ENCODE measurements at regions not wholly inside any gene's neighbourhood (a gene's known extent, or its start where the extent isn't known, plus 50 kb on each side); places are given as distances from the start of the nearest gene placed in this dataset.
"Not testable (repeated sequence)": the region's sequence is repeated elsewhere in the genome, so short reads cannot be mapped to it uniquely, and the experiment has no call there.

DNA sequence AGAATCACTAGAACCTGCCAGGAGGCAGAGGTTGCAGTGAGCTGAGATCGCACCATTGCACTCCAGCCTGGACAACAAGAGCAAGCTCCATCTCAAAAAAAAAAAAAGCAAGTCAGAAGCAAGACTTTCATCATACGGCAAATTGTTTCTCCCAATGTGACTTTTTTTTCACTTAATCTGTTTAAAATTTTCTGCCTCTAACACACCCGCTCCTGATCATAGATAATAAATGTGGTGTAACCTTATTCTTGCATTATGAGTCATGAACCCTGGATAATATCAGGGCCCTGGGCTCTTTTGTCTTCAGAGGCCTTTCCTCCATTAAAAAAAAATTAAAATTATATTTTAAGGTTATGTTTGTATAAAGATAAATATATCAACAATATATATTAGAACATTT is 111.4 kb upstream of the JCAD start:
- no peak for DNase-seq (ENCODE audit: low spot score)

DNA sequence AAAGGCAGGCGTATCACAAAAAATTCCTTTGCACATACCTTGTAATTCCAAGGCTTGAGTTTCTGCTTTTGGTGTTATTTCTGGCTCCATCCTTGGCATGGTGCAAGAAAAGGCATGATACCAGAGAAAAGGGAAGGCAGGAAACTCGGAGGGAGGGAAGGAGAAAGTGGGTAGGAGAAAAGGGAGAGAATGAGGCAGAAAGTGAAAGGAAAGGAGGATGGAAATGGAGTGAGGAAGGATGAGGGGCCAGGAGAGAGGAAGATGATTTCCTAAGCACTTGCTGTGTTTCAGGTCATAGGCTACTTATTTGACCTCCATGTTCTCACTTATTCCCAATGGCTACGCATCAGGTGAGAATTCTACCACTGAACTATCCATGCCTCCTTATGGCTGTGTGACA is 110.8 kb upstream of the JCAD start:
- DNase-seq (ENCODE audit: low spot score), result no peak

DNA sequence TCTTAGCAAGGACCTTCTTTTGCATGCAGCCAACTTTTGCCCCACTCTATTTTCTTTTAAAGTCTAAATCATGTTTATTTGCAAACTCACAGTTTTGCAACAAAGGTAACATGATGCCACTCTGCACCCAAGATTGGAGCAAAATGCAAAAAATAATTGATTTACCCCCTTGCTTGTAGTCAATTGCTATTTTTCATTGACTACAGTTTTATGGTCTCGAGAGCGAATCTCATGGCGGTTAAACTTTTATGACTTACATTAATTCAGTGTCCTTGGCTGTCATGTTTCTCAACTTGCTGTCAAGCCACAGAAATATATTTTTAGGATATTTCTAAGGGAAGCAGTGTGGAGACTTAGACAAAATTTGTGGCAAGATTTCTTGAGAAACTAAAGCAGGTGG is 110.0 kb upstream of the JCAD start:
- DNase-seq (ENCODE audit: low spot score), result no peak

DNA sequence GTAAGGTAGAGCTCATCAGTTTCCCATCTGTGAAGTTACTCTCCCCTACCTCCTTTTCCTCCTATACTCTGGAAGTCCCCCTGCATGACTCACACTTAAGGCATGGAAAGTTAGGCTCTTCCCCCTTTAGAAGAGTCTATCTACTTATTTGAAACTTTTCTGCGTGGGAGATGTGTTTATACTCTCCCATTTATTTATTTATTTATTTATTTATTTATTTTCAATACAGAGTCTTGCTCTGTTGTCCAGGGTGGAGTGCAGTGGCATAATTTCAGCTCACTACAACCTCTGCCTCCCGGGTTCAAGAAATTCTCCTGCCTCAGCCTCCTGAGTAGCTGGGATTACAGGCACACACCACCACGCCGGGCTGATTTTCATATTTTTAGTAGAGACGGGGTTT is 107.5 kb upstream of the JCAD start:
- DNase-seq (ENCODE audit: low spot score), result no peak

DNA sequence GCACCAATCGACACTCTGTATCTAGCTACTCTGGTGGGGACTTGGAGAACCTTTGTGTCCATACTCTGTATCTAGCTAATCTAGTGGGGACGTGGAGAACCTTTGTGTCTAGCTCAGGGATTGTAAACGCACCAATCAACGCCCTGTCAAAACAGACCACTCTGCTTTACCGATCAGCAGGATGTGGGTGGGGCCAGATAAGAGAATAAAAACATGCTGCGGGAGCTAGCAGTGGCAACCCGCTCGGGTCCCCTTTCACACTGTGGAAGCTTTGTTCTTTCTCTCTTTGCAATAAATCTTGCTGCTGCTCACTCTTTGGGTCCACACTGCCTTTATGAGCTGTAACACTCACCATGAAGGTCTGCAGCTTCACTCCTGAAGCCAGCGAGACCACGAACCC is 104.0 kb upstream of the JCAD start:
- DNase-seq (ENCODE audit: low spot score), result not testable (repeated sequence)

DNA sequence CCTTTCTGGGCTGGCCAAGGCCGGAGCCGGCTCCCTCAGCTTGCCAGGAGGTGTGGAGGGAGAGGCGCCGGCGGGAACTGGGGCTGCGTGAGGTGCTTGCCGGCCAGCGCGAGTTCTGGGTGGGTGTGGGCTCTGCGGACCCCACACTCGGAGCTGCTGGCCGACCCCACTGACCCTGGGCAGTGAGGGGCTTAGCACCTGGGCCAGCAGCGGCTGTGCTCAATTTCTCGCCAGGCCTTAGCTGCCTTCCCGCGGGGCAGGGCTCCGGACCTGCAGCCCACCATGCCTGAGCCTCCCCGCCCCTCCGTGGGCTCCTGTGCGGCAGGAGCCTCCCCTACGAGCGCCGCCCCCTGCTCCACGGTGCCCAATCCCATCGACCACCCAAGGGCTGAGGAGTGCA is 103.4 kb upstream of the JCAD start:
- not testable (repeated sequence) for DNase-seq (ENCODE audit: low spot score)

DNA sequence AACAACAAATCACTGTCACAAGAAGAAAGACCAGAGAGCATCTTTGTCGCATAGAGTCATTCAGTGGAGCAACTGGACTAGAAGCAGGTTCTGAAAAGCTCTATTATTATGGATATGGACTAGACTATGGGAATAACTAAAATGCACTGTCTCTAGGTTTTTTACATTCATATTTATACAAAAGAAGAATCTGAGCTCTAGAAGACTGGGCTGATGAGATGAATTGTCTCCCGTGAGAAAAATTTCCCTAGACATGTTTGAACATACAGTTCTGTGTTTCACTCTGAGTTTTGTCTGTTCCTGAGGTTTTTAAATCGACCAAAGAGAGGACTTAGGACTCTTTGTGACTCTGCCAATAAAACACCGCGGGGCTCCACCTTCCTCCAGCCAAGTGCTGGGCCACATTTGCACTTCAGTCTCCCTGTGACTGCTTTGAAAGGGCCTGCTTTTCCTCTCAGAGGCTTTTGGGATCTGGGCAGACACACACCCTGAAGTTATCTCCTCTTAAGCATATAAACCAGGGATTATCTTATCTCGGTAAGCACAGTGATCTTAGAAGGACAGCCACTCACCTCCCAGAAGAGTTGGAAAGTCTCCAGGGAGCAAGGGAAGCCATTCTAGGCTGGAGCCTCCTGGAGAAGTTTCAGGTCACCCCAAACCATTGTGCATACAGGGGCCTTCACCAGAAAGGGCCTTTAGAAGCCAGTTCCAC is 101.0 kb upstream of the JCAD start:
- DNase-seq (ENCODE audit: low spot score), result peak; percentile 40

DNA sequence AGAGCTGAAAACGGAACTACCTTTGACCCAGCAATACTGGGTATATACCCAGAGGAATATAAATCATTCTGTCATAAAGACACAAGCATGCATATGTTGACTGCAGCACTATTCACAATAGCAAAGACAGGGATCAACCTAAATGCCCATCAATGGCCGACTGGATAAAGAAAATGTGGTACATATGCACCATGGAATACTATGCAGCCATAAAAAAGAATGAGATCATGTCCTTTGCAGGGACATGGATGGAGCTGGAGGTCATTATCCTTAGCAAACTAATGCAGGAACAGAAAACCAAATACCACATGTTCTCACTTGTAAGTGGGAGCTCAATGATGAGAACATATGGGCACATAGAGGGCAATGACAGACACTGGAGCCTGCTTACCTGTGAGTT is 100.2 kb upstream of the JCAD start:
- DNase-seq (ENCODE audit: low spot score), result not testable (repeated sequence)

DNA sequence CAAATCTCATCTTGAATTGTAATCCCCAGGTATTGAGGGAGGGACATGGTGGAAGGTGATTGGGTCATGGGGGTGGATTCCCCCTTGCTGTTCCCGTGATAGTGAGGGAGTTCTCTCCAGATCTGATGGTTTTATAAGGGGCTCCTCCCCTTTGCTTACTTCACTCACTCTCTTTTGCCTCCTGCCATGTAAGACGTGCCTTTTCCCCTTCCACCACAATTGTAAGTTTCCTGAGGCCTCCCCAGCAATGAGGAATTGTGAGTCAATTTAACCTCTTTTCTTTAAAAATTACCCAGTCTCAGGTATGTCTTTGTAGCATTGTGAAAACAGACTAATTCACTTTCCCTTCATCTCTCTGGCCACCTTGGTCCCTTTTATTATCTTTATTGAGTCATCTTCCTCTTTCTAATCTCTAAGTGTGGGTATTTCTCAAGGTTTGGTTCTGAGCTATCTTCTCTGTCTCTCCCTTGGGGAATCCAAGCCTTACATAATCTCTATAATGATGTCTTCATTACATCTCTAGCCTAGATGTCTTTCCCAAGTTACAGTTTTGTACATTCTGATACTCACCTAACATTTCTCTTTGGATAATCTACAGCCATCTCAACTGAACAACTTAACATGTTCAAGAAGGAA is 99.1 kb upstream of the JCAD start:
- DNase-seq (ENCODE audit: low spot score), result no peak

DNA sequence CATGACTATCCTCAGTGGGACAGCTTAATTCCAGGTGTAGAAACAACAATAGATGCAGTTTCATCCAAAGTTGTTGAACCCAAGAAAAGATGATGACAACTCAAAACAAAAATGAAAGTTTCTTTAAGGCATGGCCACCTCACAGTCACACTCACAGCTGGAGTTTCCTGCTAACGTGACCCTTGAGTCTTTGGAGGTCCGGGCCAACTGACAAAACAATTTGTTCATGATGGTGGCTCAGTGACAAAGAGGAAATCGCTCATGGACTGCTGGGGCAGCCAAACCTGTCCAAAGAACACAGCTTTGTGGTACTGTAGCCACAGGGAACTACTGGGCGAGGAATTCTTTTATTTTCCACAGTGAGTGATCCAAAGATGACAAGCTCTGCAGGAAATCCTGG is 96.0 kb upstream of the JCAD start:
- DNase-seq (ENCODE audit: low spot score), result no peak

DNA sequence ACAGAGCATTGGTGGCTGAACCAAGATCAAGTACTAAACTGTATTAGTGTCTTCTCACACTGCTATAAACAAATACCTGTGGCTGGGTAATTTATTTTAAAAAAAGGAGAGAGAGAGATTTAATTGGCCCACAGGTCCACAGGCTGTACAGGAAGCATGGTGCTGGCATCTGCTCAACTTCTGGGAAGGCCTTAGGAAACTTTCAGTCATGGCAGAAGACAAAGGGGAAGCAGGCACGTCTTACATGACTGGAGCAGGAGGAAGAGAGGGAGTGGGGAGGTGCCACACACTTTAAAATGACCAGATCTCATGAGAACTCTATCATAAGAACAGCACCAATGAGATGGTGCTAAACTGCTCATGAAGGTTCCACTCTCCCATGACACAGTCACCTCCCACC is 95.2 kb upstream of the JCAD start:
- no peak for DNase-seq (ENCODE audit: low spot score)

DNA sequence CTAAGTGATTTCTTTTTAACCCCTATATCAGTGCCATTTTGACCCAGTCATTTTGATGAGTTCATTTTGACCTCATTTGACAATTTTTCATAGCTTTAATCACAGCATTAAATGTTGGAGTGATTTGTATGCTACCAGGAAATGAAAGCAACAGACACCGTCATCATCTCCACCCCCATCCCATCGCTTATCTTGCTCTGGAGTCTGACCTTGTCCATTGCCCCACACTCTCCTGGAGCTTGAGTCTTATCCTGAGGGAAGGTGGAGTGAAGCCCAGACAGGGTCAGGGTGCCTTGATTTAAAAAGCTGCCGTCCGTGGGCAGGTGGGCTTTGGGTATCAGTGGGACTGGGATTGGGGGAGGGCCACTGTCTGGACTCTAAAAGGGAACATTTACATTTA is 94.7 kb upstream of the JCAD start:
- no peak for DNase-seq (ENCODE audit: low spot score)

DNA sequence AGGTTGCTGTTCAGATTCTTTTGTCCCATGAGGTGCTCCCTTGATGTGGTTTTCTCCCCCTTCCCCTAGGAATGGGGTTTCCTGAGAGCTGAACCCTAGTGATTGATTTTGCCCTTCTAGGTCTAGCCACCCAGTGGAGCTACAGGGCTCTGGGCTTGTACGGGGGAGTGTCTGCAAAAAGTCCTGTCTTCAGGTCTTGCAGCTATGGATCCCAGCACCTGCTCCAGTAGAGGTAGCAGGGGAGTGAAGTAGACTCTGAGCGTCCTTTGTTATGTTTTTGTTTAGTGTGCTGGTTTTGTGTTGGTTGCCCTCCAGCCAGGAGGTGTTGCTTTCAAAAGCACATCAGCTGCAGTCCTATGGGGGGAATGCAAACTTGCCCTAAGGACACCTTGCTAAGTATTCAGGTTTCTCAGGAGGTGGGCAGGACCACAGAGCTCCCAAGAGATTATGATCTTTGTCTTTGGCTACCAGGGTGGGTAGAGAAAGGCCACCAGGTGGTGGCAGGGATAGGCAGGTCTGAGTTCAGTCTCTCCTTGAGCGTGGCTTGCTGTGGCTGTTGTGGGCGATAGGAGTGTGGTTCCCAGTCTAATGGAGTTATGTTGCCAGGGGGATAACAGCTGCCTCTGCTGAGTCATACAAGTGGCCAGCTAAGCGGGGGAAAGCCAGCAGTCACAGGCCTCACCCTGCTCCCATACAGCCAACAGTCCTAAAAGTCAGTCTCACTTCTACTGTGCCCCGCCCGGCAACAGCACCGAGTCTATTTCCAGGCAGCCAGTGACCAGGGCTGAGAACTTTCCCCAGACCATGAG is 92.4 kb upstream of the JCAD start:
- DNase-seq (ENCODE audit: low spot score), result peak; percentile 47

DNA sequence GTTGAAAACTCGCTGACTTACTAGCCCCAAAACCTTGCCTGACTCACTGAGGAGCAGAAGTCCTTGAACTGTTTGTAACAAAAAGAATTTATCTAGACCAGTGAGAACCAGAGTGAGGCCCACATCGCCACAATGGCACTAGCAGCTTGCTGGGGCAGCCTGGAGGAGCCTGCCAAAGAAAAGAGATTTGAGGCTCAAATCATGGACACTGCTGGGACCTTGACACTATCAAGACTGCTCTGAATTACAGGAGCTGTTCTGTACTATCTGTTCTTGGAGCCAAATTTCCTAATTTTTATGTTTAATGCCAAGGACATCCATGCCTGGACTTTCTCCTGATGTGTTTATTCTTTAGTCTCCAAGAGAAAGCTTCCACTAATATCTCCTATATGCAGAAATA is 82.0 kb upstream of the JCAD start:
- DNase-seq (ENCODE audit: low spot score), result no peak

DNA sequence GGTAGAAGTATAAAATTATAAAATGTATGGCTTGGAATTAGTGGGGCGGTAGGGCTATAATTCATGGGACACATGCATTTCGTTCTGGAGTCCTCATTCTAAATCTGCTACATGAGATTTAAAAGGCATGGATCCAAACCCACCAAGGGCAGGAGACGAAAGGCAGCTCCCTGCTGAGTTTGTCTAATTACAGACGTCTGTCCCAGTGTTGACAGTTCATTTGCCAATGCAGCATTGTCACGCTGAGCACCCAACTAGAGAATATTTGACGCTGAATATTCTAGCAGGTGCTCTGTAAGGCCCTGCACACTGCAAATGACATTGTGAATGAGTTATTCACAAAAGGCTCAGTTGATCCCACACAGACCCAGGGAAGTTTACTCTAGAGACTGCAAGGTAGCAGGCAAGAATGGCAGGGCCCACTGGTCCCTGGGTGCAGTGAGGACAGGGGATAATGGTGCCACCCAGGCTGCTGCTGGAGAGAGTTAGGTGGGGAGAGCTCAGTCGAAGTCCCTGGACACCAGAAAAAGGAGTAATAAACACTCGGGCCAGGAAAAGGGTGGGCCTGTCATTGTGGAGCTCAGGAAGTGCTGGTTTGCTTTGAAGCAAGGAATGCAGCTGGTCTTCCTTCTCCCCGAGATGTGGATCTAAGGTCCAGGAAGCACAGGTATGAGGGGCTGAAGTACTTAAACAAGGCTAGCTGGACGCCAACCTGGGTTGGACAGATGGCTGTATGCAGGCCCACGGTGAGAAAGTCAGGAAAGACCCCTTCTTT is 75.0 kb upstream of the JCAD start:
- DNase-seq (ENCODE audit: low spot score), result no peak

DNA sequence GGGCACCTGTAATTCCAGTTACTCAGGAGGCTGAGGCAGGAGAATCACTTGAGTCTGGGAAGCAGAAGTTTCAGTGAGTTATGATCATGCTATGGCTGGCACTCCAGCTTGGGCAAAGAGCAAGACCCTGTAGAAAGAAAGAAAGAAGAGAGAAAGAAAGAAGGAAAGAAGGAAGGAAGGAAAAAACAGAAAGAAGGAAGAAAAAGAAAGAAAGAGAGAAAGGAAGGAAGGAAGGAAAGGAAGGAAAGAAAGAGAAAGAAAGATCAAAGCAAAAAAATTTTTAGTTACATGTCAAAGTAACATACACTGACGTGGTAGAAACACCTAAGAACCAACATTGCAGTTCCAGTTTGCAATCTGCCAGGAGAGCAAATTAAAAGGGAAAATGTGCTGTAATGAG is 73.8 kb upstream of the JCAD start:
- DNase-seq (ENCODE audit: low spot score), result no peak

DNA sequence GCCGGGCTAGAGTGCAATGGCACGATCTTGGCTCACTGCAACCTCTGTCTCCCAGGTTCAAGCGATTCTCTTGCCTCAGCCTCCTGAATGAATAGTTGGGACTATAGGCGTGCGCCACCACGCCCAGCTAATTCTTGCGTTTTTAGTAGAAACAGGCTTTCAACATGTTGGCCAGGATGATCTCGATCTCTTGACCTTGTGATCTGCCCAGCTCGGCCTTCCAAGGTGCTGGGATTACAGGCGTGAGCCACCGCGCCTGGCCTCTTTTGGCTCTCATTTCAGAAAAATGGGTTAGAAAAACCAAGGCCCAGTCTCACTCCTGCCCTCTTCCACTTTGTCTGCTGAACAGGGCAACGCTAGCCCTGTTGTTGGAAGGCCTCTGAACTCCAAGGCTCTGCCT is 72.0 kb upstream of the JCAD start:
- DNase-seq (ENCODE audit: low spot score), result not testable (repeated sequence)

DNA sequence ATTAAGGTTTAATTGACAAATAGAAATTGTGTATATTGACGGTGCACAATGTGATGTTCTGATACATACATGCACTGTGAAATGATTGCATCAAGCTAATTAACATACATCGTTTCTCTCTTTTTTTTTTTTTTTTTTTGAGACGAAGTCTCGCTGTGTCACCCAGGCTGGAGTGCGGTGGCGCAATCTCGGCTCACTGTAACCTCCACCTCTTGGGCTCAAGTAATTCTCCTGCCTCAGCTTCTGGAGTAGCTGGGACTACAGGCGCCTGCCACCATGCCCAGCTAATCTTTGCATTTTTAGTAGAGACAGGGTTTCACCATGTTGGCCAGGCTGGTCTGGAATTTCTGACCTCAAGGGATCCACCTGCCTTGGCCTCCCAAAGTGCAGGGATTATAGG is 69.9 kb upstream of the JCAD start:
- not testable (repeated sequence) for DNase-seq (ENCODE audit: low spot score)

DNA sequence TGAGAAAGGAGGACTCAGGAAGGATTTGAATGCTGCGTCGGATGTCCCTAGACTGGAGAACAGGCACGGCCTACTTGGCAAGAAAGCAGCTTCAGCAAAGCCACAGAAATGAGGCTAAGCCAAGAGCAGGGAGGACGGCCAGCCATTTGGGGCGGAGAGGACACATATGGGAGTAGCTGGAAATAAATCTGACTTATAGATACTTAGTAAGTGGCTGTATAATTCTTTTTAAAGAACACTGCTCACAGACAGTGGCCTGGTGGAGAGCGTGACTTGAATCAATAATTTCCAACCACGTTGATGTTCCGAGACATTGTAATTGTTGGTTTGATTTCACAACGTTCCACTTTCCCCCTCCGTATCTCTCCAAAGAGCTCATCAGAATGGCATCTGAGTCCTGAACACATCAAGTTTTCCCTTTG is 67.7 kb upstream of the JCAD start:
- DNase-seq (ENCODE audit: low spot score), result no peak

DNA sequence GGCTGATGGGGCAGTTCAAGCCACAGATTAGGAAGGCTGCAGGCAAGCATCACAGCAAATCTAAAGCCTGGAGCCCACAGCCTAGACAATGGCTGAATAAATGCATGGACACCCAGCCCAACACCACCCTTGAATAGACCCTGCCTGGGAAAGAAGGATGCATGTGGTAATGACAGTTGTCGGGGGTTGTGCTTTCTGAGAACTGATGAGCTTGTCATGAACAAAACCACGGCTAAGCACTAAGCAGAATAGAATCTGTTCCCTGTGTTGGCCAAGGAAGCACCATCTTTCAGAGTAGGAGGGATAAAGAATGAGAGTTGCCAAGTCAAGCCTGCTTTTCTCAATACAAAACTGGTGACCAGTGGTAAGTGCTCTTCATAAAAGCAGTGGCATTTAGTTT is 66.1 kb upstream of the JCAD start:
- no peak for DNase-seq (ENCODE audit: low spot score)

DNA sequence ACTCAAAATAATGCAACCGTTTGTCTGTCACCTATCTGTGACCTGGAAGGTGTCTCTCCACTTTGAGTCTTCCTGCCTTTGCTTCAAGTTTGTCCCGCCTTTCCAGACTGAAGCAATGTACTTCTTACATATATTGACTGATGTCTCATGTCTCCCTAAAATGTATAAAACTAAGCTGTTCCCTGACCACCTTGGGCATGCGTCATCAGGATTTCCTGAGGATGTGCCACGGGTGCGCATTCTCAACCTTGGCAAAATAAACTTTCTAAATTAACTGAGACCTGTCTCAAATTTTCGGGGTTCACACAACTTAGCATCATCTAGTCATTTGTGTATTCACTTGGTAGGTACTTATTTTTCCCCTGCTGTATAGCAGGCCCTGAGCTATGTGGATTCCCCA is 65.3 kb upstream of the JCAD start:
- DNase-seq (ENCODE audit: low spot score), result no peak

DNA sequence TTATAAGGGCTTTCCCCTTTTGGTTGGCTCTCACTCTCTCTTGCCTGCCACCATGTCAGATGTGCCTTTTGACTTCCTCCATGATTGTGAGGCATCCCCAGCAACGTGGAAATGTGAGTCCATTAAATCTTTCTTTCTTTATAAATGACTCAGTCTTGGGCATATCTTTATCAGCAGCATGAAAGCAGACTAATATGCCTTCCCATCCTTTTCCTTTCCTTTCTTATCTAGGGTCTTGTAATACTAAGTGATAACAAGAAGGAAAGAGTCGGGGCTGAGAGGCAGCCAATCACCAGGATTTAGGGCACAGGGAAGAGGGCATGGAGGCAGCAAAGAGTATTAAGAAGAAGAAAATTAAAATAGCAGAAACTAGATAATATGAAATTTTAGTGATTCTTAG is 62.0 kb upstream of the JCAD start:
- DNase-seq (ENCODE audit: low spot score), result no peak

DNA sequence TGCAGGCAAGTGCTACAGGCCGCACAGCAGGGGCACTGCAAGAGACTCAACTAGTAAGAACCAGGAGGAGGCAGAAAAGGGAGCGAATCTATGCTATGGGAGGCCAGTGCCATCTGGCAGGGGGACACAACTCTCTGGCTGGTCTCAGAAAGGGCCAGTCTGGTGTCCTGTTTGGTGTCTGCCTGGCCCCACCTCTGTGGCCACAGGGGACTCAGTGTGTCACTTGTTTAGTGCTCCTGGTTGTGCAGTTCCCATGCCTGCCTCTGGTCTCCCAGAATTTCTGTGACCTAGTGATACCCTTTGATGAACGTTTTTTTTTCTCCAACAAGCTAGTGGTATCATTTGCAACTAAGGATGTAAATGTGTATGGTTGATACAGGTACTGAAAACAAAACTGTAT is 59.2 kb upstream of the JCAD start:
- no peak for DNase-seq (ENCODE audit: low spot score)

All from ecto neural progenitor cell (in vitro differentiated cells).